B cell (primary cell): ENCODE measurements at regions not wholly inside any gene's neighbourhood (a gene's known extent, or its start where the extent isn't known, plus 50 kb on each side); places are given as distances from the start of the nearest gene placed in this dataset.

ENCODE experiments used
- ATAC-seq: fragments of 200-7000 bp; cut with Tn5 transposase; one replicate; pipeline ENCODE4 v1.10.0; 2021; ENCODE audit warnings: low read depth, mild to moderate bottlenecking, moderate number of reproducible peaks, moderate library complexity
- CTCF ChIA-PET: fragments of 350-600 bp; sonication (Branson Sonifier 250); formaldehyde crosslinking; loops from one replicate; lab custom pipeline; 2021; ENCODE audit warnings: antibody characterized with exemption, inconsistent platforms; lab: Charles Lee
- POLR2A ChIA-PET: fragments of 350-600 bp; sonication (Branson Sonifier 250); formaldehyde crosslinking; loops from one replicate; lab custom pipeline; 2021; ENCODE audit warnings: antibody characterized with exemption; lab: Charles Lee
- DNase-seq: peaks from one replicate; pipeline ENCODE4 v3.0.0; 2013
- H2AFZ ChIP-seq: 2 replicates; pipeline ENCODE4 v1.6.1; 2012; ENCODE audit warnings: mild to moderate bottlenecking, low read depth, low read length; ENCODE audit not compliant: insufficient read depth, poor library complexity, severe bottlenecking
- H3K27ac ChIP-seq, 2 donors: 1 replicate in 1 of 2; 2 replicates in 1 of 2; pipeline ENCODE4 v1.5.1; 2012 to 2013; ENCODE audit warnings: low read length in 2 of 2, mild to moderate bottlenecking in 2 of 2, moderate library complexity in 1 of 2
- H3K27me3 ChIP-seq, 4 experiments: fragments of 200-600 bp in 1 of 4; sonication (generic) in 1 of 4; replicated peaks in 1 of 4; 1 replicate in 2 of 4; 2 replicates in 2 of 4; pipeline versions ENCODE4 v1.6.1 to v1.7.0; 2013 to 2016; ENCODE audit warnings: low read length in 3 of 4, mild to moderate bottlenecking in 2 of 4, mixed read lengths in 1 of 4, moderate library complexity in 1 of 4; ENCODE audit not compliant: insufficient read depth in 4 of 4, control insufficient read depth in 3 of 4; ENCODE audit errors: control extremely low read depth in 1 of 4
- H3K36me3 ChIP-seq, 2 experiments: replicated peaks in 1 of 2; 1 replicate in 1 of 2; 2 replicates in 1 of 2; pipeline versions ENCODE4 v1.6.1 to v1.7.1; 2013; ENCODE audit warnings: low read length in 1 of 2; ENCODE audit not compliant: insufficient read depth in 2 of 2, control insufficient read depth in 1 of 2; ENCODE audit errors: control extremely low read depth in 1 of 2, extremely low read depth in 1 of 2
- H3K4me1 ChIP-seq, 2 donors: fragments of 200-600 bp in 1 of 2; sonication (generic) in 1 of 2; 1 replicate in 1 of 2; 2 replicates in 1 of 2; pipeline versions ENCODE4 v1.5.1 to v1.6.1; 2013 to 2017; ENCODE audit warnings: low read length in 2 of 2; ENCODE audit not compliant: control insufficient read depth in 2 of 2, insufficient read depth in 2 of 2
- H3K4me2 ChIP-seq: replicated peaks from 2 replicates; pipeline ENCODE3; 2012; ENCODE audit warnings: mild to moderate bottlenecking, low read depth, low read length; ENCODE audit not compliant: poor library complexity, severe bottlenecking
- H3K4me3 ChIP-seq, 5 experiments: fragments of 200-600 bp in 1 of 5; sonication (generic) in 1 of 5; 1 replicate in 3 of 5; 2 replicates in 2 of 5; pipeline versions ENCODE4 v1.5.1 to v1.7.0; 2011 to 2016; ENCODE audit warnings: low read length in 4 of 5, mild to moderate bottlenecking in 4 of 5, low read depth in 2 of 5, control low read depth in 1 of 5, moderate library complexity in 1 of 5; ENCODE audit not compliant: insufficient read depth in 1 of 5; ENCODE audit errors: control extremely low read depth in 1 of 5, extremely low read depth in 1 of 5
- H3K79me2 ChIP-seq: fragments of 200-600 bp; sonication (generic); one replicate; pipeline ENCODE4 v1.6.0; 2016; ENCODE audit warnings: low read length; ENCODE audit not compliant: control insufficient read depth, insufficient read depth
- H3K9ac ChIP-seq: fragments of 200-600 bp; sonication (generic); 2 replicates; pipeline ENCODE4 v1.6.1; 2017; ENCODE audit warnings: mild to moderate bottlenecking, low read length, moderate library complexity
- H3K9me3 ChIP-seq, 3 donors: one replicate each; pipeline versions ENCODE4 v1.6.1 to v1.7.1; 2013; ENCODE audit warnings: low read length in 2 of 3; ENCODE audit not compliant: control insufficient read depth in 2 of 3, insufficient read depth in 1 of 3; ENCODE audit errors: control extremely low read depth in 1 of 3
- H4K20me1 ChIP-seq: 2 replicates; pipeline ENCODE4 v1.6.0; 2012; ENCODE audit warnings: mild to moderate bottlenecking, low read length; ENCODE audit not compliant: insufficient read depth, control insufficient read depth, poor library complexity, severe bottlenecking
- H3K27ac Mint-ChIP-seq: one replicate; pipeline ENCODE4 v1.8.0; 2021; ENCODE audit warnings: mixed read lengths
- H3K27me3 Mint-ChIP-seq: one replicate; pipeline ENCODE4 v1.8.0; 2021; ENCODE audit warnings: mixed read lengths
- H3K4me1 Mint-ChIP-seq: one replicate; pipeline ENCODE4 v1.8.0; 2021; ENCODE audit warnings: mixed read lengths
- H3K4me3 Mint-ChIP-seq: one replicate; pipeline ENCODE4 v1.8.0; 2021; ENCODE audit warnings: mixed read lengths
- H3K9me3 Mint-ChIP-seq: one replicate; pipeline ENCODE4 v1.8.0; 2022; ENCODE audit warnings: mixed read lengths; ENCODE audit not compliant: insufficient read depth
- EZH2 ChIP-seq: IDR thresholded peaks from 2 replicates; pipeline ENCODE4 v1.6.1; 2012; ENCODE audit warnings: borderline replicate concordance, low read depth, mild to moderate bottlenecking, moderate library complexity, low read length; ENCODE audit not compliant: insufficient read depth, poor library complexity, severe bottlenecking
- WGBS: methylation state at CpG from one replicate; pipeline ENCODE4 v1.1.5; 2013; ENCODE audit warnings: missing lambda C conversion rate; ENCODE audit not compliant: insufficient coverage; 5-methylcytosine and 5-hydroxymethylcytosine counted together
- intact Hi-C: fragments of 100-400 bp; cut with micrococcal nuclease; formaldehyde crosslinking; loops from one replicate; pipeline ENCODE4 v1.10.0; 2022
- TF ChIP-seq, protein P1 (sequence below): fragments of 200-600 bp; IDR thresholded peaks from one replicate; pipeline ENCODE4 v1.8.0; 2022; ENCODE audit warnings: antibody characterized with exemption, mild to moderate bottlenecking

- ATAC-seq (no peak), DNase-seq (no peak)
- Mint-ChIP-seq H3K27ac (no peak overlapping the region), H3K9me3 (peaks cover 5% of the 10 kb centered on the region), H3K27me3 (peaks cover 33% of the 10 kb centered on the region), H3K4me3 (no peak overlapping the region), H3K4me1 (no peaks in the 10 kb centered on the region)
- H3K4me2 ChIP-seq: no peak overlapping the region
- H3K36me3 ChIP-seq: no peaks in the 10 kb centered on the region
- no peaks in the 10 kb centered on the region for H3K79me2 ChIP-seq
- H2AFZ ChIP-seq: no peak overlapping the region
- ChIA-PET CTCF (no interaction called here), POLR2A (no interaction called here)
- no peak overlapping the region for H3K4me3 ChIP-seq
- TF ChIP-seq EZH2: no peak
- TF ChIP-seq, protein P1, sequence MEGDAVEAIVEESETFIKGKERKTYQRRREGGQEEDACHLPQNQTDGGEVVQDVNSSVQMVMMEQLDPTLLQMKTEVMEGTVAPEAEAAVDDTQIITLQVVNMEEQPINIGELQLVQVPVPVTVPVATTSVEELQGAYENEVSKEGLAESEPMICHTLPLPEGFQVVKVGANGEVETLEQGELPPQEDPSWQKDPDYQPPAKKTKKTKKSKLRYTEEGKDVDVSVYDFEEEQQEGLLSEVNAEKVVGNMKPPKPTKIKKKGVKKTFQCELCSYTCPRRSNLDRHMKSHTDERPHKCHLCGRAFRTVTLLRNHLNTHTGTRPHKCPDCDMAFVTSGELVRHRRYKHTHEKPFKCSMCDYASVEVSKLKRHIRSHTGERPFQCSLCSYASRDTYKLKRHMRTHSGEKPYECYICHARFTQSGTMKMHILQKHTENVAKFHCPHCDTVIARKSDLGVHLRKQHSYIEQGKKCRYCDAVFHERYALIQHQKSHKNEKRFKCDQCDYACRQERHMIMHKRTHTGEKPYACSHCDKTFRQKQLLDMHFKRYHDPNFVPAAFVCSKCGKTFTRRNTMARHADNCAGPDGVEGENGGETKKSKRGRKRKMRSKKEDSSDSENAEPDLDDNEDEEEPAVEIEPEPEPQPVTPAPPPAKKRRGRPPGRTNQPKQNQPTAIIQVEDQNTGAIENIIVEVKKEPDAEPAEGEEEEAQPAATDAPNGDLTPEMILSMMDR: no peak
- no peaks in the 10 kb centered on the region for H3K4me1 ChIP-seq
- no peak overlapping the region for H3K9ac ChIP-seq
- H3K27me3 ChIP-seq: peaks cover 0 to 12% (median 4%) of the 10 kb centered on the region in 4 experiments
- intact Hi-C loops: no loop called here
- no peak overlapping the region for H3K27ac ChIP-seq
- no peaks in the 10 kb centered on the region for H3K9me3 ChIP-seq
- H4K20me1 ChIP-seq: no peaks in the 10 kb centered on the region
- WGBS: no CpG with 5 or more reads among the region's 1 CpG
Measured at GRCh38 chr11:31981457-31981856, 109.4 kb upstream of the RCN1 start.

- Histone ChIP-seq H2AFZ (no peak overlapping the region), H3K27me3 (no peaks in the 10 kb centered on the region), H3K4me2 (no peak overlapping the region), H4K20me1 (no peaks in the 10 kb centered on the region), H3K36me3 (no peaks in the 10 kb centered on the region), H3K4me1 (no peaks in the 10 kb centered on the region), H3K9me3 (no peaks in the 10 kb centered on the region), H3K27ac (no peak overlapping the region), H3K79me2 (no peaks in the 10 kb centered on the region), H3K9ac (no peak overlapping the region), H3K4me3 (no peak overlapping the region)
- no peak for ATAC-seq
- DNase-seq: no peak
- peaks cover 28% of the 10 kb centered on the region for H3K27me3 Mint-ChIP-seq
- intact Hi-C loops: no loop called here
- 88% methylated on average over 2 of the region's 4 CpGs for WGBS
- no peak overlapping the region for H3K4me3 Mint-ChIP-seq
- H3K27ac Mint-ChIP-seq: no peak overlapping the region
- no peaks in the 10 kb centered on the region for H3K4me1 Mint-ChIP-seq
- ChIA-PET CTCF (no interaction called here), POLR2A (no interaction called here)
- no peak for TF ChIP-seq EZH2
- TF ChIP-seq, protein P1: no peak
- peaks cover 5% of the 10 kb centered on the region for H3K9me3 Mint-ChIP-seq
Measured at GRCh38 chr11:31977343-31977742, 113.5 kb upstream of the RCN1 start.
